ENCODE measurements at regions not wholly inside any gene's neighbourhood (a gene's known extent, or its start where the extent isn't known, plus 50 kb on each side); places are given as distances from the start of the nearest gene placed in this dataset.

- TF ChIP-seq GATA3 (IDR thresholded peaks at IDR 0.05; ENCODE audit: low read depth, low read length) (no peak), GATA2 (IDR thresholded peaks at IDR 0.05; ENCODE audit: low read depth, low read length) (no peak)
Observed at GRCh38 chr15:87609474-87609873, 647.1 kb downstream of the NTRK3 start.

Data from SH-SY5Y (cell line).